HG02588 (cell line): ENCODE measurements at regions not wholly inside any gene's neighbourhood (a gene's known extent, or its start where the extent isn't known, plus 50 kb on each side); places are given as distances from the start of the nearest gene placed in this dataset.

Experiments used
- ATAC-seq: cut with Tn5 transposase; IDR thresholded peaks from one replicate; pipeline ENCODE4 v1.9.1; 2021; ENCODE audit warnings: mild to moderate bottlenecking, moderate library complexity; ENCODE audit not compliant: unreplicated experiment

DNA sequence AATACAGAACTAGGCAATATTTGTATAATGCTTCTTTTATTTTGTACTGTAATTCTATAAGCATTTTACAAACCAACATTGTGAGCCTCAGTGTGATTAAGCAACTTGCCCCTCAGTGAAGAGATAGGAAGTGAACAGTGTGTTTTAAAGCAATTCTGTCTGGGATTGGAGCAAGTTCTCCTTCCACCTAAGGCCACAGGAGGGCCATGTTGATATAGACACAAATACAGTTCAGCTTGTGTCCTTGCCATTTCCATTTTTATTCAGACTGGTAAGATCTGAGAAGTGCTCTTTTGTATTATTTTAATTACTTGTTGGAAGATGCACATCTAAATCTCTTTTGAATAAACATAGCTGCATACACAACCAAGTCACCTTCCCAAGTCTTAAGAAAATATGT lies 416.3 kb upstream of the COBL start:
- no peak for ATAC-seq

DNA sequence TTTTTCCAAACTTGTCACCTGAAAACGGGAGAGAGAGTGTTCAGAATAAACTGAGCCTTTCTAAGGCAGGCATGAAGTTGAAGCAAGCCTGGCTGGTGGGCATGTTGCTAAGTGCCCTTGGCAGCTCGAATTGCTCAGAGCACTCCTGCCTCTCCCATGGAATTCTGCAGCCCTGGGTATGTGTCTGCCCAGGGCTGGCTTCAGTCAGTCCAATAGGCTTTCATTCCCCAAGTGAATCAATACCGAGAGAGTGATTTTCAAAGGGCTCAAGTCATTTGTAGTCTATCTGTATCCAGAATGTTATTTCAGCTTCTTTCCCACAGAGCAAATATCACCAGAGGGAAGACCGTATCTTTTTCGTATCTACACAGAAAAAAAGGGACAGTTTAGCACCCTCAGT lies 415.5 kb upstream of the COBL start:
- no peak for ATAC-seq

DNA sequence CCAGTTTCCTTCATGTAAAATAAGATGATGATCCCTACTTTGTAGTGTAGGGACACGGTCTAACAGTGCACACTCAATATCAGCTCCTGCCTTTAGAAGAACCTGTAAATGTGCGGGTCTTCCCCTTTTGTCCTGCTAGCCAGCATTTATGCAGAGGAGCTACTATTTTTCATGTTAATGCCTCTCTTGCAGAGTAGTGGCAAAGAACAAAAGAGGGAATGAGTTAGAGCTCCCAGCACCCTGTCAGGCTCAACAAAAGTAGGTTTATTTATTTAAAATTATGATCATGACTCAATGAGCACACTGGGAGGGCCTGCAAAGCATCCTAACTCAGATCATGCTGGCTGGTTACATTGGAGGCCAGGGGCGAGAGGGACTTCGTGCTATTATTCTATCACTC lies 414.5 kb upstream of the COBL start:
- ATAC-seq, result no peak

DNA sequence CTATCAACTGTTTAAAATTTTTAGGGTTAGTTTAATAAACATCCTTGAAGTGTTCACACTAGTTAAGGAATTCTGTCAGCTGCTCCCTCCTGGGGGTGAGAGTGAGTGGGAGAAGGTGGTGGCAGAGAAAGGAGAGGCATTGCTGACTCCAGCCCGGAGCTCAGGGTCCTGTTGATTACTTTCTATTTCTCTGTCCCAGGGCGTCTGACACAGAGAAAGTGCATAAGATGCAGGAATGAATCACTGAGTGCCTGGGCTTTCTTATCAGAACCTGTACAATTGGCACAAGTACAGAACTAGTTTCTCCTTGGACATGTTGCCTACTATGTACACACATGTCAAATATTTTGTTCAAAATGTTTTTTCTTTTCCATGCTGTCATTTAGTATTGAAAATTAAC lies 410.8 kb upstream of the COBL start:
- ATAC-seq, result no peak

DNA sequence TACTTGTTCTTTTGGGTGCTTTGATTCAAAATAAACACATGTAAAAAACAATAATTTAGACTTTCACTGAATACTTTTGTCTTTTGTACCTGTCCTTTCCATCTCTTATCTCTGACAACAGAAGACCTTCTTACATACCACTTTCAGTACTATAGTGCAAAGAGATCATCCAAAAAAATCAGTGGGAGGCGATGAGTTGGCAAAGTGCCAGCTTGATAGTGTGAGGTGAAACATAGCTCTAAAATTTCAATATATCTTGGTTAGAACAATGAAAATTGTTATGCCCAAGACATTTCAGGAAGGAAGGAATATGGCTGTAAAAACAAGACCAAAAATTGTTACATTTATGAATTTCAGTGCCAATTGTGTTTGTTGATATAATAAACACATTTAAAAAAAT lies 390.2 kb upstream of the COBL start:
- no peak for ATAC-seq

DNA sequence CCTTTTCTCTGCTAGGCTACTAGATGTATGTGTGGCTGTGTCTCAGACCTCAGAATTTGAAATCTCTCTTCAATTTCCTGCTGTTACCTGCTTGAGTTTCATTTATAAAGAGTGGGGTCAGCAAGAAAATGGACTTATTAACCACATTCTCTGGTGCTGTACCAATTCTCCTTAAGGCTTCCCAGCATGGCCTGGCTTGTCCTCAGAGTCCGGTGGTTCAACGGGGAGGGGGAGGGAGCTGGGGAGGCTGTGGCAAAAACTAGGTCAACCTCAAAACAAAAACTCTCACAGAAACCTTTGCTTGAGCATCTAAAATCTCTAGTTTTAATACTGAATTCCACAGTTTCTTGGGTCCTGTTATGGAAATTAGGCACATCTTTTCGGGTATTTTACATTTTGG lies 389.1 kb upstream of the COBL start:
- ATAC-seq, result no peak

DNA sequence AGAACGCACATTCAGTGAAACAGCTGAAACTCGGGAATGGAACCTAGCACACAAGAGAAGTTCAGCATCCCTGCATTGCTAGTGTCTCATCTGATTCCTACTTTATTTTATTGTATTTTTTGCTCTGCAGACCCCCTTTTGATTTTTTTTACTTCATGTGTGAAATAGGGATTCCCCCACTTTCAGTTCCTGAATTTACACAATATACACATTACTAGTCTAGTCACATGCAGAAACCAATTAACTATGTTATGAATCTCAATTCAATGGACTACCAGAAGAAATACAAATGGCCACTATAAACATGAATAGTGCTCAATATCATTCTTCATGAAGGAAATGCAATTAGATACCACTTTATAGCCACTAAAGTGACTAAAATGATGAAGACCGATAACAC lies 386.1 kb upstream of the COBL start:
- no peak for ATAC-seq

DNA sequence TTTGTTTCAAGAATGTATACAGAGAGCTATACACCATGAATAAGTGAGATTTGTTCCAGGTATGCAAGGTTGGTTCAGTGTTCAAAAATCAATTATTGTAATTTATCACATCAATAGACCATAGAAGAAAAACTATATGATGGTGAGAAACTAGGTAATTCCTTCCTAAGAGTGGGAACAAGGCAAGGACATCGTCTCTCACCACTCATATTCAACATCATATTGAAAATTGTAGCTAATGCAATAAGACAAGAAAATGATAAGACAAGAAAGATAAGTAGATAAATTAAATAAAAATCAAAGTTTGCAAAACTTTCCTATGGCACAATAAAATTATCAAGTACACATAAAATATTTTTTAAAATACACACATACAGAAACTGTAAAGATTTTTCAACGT lies 385.3 kb upstream of the COBL start:
- no peak for ATAC-seq

DNA sequence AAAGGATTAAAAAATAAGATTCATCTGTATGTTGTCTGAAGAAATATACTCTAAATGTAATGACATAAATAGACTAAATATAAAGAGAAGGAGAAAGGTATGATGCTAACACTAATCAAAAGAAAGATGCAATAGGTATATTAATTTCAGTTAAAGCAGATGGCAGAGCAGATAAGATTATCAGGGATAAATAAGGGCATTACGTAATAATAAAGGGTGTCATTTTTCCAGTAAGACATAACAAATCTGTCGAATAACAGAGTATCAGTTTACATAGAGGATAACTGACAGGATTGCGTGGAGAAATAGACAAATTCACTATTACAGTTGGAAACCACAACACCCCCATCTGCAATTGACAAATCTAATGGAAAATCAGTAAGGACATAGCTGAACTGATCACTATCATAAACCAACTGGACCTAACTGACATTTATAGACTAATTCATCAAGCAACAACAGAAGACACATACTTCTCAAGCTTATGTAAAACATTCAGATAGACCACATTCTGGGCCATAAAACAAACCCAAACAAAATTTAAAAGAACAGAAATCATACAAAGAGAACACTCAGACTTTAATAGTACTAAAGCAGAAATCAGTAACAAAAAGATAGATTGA lies 384.1 kb upstream of the COBL start:
- ATAC-seq, result no peak

DNA sequence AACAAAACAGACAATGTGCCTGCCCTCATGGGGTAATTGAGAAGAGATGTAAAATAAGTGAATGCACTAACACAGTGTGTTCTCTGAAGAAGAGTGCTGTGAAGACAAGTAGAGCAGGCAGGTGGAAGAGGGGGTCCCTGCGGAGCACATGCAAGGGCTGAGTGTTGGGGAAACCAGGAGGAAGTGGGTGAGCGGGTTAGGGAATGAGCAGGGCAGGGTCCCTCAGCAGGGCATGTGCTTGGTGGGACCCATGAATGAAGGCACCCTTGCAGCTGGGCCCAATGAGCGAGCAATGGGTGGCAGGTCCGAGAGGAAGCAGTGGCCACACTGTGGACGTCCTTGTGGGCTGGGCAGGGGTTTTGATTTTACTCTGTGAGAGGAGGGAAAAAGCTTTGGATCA lies 376.6 kb upstream of the COBL start:
- ATAC-seq, result no peak

DNA sequence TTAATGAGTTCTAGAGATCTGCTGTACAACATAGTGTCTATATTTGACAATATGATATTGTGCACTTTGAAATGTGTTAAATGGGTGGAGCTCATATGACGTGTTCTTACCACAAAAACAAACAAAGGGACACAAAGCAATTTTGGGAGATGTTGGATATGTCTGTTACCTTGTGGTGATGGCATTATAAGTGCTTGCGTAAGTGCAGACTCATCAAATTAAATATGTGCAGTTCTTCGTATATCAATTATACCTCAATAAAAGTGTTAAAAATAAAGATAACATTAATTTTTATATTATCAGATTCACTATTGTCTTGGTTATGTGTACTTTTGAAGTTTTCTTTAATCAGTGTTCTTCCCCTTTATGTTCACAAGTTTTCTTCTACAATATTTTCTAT lies 372.9 kb upstream of the COBL start:
- ATAC-seq, result no peak

DNA sequence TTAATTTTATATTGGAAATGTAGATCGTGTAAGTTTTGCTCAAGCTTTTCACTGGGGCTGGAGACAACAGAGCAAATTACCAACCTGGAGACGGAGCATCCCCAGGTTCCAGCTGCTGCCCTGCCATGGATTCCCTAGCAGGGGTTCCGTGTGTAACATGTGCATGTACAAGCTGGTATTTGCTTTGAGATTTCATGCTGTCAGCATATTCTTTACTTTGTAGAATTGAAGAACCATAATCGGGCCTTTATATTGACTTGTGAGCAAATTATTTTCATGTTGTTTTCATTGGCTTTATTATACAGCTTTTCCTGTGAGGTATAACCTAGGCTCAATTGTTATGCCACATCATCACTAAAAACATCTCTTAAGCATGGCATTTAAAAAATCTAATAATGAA lies 369.2 kb upstream of the COBL start:
- ATAC-seq, result no peak

DNA sequence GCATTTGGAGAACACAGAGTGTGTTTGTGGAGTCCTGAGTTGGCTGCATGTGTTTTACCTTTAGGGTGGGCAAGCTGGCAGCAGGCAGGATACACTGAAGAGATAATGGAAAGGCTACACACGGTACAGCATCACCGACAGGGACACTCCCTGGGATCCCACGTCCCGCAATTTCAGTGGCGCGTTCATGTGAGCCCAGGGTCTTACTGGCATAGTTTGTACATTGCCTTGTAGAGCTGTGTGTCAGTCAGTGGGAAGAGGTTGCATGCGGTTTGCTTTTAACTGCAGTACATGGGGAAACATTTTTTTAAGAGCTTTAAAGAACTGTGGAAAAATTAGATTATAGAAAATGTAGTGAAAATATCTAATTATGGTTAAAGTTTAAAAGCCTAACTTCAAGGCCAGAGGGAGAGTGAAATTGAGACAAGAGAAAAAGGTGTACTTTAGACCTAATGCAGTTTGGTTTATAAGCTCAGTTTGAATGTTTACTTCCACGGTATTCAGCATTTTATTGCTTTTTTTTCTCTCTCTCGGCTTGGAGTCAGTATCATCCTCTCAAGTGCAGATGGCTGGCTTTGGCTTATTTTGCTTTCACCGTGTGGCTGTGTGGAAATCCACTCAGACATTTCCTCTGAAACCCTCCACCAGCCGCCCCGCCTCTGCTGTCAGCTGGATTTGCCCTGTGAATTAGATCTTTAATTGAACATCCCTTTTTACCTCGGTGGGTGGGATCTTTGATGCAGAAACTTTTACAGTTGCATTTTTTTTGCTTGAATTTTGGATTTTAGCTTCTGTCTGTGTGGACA lies 364.2 kb upstream of the COBL start:
- ATAC-seq, result no peak

DNA sequence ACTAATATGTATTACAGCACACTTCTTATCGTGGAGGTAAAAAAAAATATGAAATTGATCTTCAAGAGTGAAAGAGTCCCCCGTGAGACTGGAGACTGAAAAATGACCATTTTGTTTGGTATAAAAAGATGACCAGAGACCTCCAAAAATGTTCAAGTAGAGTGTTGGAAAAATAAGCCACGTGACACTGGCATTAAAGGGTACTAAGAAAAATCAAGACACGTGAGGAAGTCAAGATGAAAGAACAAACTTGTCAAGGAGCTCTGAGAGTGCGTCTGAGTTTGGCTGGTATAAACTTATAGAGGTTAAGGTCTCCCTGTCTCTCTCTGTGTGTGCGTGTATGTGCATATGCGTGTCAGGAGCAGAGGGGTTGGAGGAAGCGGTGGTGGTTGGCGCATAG lies 362.7 kb upstream of the COBL start:
- ATAC-seq, result no peak

DNA sequence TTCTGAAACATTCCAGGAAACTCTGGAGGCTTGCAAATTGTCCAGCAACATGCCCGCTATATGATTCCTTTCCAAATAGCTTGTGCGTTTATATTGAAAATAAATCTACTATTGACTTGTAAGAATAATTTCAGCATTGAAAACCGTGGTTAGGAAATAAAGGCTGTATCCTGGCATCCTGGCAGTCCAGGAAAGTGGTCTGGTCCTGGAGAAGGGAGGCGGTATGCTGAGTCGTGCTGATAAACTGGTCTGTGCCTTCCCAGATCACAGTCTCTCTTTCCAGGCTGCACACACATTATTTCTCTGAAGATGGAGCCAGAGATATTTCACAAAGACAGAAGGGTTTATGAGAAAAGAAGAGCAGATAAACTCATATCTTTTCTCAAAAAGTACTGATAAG lies 350.1 kb upstream of the COBL start:
- no peak for ATAC-seq

DNA sequence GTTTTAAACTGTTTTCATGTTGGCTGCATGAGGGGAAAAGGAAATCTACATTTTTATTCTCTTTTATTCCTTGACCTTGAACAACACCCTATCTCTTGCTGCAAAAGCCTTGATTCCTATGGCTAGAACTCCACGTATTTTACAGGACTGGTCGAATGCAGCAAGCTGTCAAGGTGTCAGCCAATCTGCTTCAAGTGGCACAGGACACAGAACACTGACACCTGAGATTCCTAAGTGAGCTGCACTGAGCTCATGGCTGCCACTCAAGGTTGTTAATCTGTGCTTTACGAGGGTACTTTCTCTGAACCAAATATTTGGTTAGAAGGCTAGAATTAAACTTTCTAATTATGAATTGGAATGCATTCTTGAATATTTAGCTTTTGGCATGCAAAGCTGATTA lies 349.7 kb upstream of the COBL start:
- ATAC-seq, result no peak

DNA sequence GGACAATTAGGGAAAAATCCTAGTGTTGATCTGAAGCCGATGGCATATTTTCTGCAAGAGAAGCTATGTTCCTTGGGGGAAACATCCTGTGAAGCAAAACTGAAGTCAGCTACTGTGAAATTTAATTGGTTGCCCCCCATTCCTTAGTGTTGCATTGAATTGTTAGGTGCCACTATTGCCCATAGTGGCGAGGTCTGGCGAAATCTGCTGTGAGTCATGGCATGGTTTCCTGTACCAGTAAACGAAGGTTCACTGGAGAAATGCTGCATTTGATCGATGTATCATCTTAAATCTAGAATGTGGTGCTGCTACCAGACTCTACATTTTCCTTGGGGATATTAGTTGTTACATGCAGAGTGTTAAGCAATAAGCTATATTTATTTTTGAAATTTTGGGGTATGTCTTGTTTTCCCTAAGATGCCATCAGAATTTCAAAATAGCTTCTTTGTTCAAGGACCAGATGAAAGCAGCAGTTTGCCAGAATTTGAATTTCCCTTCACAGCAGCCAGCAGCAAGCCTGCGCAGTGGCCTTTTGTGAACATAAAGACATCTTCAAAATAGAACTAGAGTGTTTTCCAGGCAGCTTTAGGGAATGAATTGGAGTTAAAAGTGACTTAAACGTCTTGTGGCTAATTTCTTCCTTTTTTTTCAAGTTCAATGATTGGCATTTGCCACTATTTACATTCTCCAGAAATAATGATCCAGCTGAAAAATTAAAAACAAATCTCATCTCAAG lies 348.6 kb upstream of the COBL start:
- no peak for ATAC-seq

DNA sequence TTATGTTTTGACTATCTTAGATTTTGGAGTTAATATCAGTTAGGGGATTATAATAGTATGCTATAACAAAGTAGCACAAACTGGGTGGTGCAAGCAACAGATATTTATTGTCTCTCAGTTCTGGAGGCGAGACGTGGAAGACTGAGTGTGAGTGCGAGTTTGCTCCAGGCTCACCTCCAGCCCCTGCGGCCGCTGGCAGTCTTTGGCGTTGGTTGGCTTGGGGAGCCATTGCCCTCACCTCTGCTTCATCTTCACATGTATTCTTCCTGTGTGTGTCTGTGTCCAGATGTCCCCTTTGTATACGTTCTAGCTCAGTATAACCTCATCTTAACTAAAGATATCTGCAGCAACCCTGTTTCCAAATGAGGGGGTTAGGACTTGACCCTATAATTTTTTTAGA lies 343.9 kb upstream of the COBL start:
- no peak for ATAC-seq

DNA sequence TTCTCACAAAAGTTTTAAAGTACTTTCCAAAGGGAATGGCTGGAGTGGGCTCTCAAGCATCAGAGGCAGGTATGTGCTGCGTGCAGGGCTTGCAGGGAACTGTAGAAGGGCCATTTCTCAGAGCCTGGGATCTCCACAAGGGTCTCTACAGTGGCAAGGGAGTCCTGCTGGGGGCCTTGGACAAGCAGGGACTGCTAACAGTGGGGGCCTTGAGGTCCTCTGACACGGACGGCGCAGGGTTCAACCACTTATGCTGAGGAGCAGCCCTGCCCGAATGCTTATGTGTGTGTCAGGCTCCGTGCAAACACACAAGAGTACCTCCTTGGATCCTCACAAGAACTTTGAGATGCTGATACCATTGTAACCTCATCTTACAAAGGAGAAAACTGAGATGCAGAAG lies 342.1 kb upstream of the COBL start:
- no peak for ATAC-seq

DNA sequence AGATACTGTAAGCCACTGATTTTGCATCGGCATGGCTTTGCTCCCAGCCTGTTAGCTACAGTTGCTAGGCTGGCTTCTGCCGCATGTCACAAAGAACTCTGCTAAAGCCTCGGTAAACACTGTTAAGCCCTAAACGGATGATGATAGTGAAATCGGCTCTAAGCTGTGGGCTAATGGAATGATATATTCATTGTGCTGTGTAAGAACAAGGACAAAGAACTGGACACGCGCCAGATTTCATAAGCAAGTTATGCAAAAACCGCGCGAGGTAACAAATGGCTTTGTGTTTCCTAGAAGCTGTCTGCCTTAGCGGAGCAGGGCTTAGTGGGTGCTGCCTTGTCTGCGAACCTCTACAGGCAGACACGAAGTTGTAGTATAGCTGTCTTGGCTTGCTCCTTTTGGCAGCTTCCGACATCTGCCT lies 331.3 kb upstream of the COBL start:
- no peak for ATAC-seq

DNA sequence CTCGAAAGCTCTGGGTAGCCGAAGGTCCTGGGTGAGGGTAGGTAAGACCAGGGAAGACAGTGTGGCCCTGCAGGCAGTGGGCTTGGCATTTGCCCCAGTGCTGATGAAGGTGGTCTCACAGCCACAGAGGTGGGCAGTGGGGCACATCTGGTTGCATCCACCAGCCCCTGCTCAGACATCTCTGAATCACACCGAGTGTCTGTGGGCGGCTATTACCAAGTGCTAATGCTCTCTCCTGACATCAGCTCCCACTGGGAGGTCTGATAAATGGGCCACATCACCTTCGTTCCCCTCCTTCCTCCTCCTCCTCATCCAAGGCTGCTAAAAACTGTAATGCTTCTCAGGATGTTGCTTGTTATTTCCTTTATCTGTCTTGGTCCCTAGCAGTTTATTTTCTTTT lies 330.9 kb upstream of the COBL start:
- ATAC-seq, result no peak

DNA sequence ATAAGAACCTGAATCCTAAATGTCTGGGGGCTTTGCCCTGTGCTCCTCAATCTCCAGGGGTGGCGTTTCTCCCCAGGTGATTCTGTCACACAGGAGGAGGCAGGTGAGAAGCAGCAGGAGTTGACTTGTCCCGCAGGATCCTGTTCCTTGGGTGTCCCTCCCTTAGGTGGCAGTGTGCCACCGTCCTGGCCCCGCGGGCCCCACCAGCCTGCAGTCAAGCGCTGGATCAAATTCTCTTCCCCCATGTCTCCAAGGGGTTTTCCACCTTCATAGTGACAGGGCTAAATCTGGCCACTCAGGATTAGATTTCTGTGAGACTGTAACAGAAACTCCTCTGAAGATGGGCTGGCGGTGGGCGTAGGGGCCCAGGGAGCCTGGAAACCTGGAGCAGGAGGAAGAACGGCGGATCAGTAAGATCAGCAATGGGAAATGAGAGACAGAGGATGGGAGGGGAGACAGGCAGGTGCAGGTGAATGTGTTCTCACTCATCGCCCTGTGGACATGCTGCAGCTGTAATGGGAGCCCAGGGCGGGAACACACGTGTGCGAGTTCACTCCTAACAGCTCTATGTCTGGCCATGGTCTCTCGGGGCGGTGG lies 329.2 kb upstream of the COBL start:
- ATAC-seq, result no peak
